Right ventricle myocardium inferior (tissue), 1 donor: ENCODE measurements at regions not wholly inside any gene's neighbourhood (a gene's known extent, or its start where the extent isn't known, plus 50 kb on each side); places are given as distances from the start of the nearest gene placed in this dataset.
"Not testable (repeated sequence)": the region's sequence is repeated elsewhere in the genome, so short reads cannot be mapped to it uniquely, and the experiment has no call there.

Source experiments
- ATAC-seq: fragments of 200-7000 bp; cut with Tn5 transposase; one replicate; pipeline ENCODE4 v1.9.1; 2020; ENCODE audit warnings: mild to moderate bottlenecking, moderate library complexity
- DNase-seq: peaks from one replicate; pipeline ENCODE4 v3.0.0; 2021; ENCODE audit errors: missing footprints
- intact Hi-C: fragments of 100-400 bp; cut with DNase I; formaldehyde crosslinking; loops from one replicate; pipeline ENCODE4 v1.11.0; 2022
- donor health status: DM: no; HTN: yes; CAD: no; lungs with severe emphysema.

- ATAC-seq: no peak
- DNase-seq: no peak
- intact Hi-C loops: no loop called here
Observed at GRCh38 chr7:24108906-24109376, 175.0 kb upstream of the NPY start.

GRCh38 chr7:24110056-24110455 lies 173.9 kb upstream of the NPY start:
- no peak for DNase-seq
- ATAC-seq: no peak
- intact Hi-C loops: no loop called here

- intact Hi-C loops: no loop called here
- ATAC-seq: no peak
Observed at GRCh38 chr7:24113506-24113905, 170.5 kb upstream of the NPY start.

GRCh38 chr7:24115661-24116060 lies 168.3 kb upstream of the NPY start:
- ATAC-seq (no peak), DNase-seq (no peak)
- intact Hi-C loops: no loop called here

More at GRCh38 chr7:24113506-24113905, 170.5 kb upstream of the NPY start:
- no peak for DNase-seq

GRCh38 chr7:24117903-24118499 lies 166.0 kb upstream of the NPY start:
- DNase-seq, ATAC-seq, intact Hi-C loops: not testable (repeated sequence)

GRCh38 chr7:24119852-24120251 lies 164.1 kb upstream of the NPY start:
- DNase-seq: no peak
- intact Hi-C loops: no loop called here
- no peak for ATAC-seq

GRCh38 chr7:24123076-24123475 lies 160.9 kb upstream of the NPY start:
- intact Hi-C loops: no loop called here
- DNase-seq: no peak
- no peak for ATAC-seq

- DNase-seq: no peak
- intact Hi-C loops: no loop called here
- no peak for ATAC-seq
Observed at GRCh38 chr7:24125765-24126164, 158.2 kb upstream of the NPY start.

GRCh38 chr7:24127930-24128329 lies 156.1 kb upstream of the NPY start:
- ATAC-seq (no peak), DNase-seq (no peak)
- intact Hi-C loops: no loop called here

GRCh38 chr7:24129597-24129996 lies 154.4 kb upstream of the NPY start:
- intact Hi-C loops: no loop called here
- no peak for ATAC-seq
- DNase-seq: no peak

- DNase-seq (no peak), ATAC-seq (no peak)
- intact Hi-C loops: no loop called here
Observed at GRCh38 chr7:24130631-24131030, 153.4 kb upstream of the NPY start.

- no peak for DNase-seq
- intact Hi-C loops: no loop called here
- ATAC-seq: no peak
Observed at GRCh38 chr7:24133691-24134090, 150.3 kb upstream of the NPY start.

- ATAC-seq (no peak), DNase-seq (no peak)
- intact Hi-C loops: no loop called here
Observed at GRCh38 chr7:24134535-24134934, 149.5 kb upstream of the NPY start.

GRCh38 chr7:24135003-24135817 lies 148.8 kb upstream of the NPY start:
- DNase-seq: no peak
- no peak for ATAC-seq
- intact Hi-C loops: no loop called here

- intact Hi-C loops: no loop called here
- ATAC-seq (no peak), DNase-seq (no peak)
Observed at GRCh38 chr7:24137338-24137737, 146.7 kb upstream of the NPY start.

GRCh38 chr7:24138343-24138742 lies 145.6 kb upstream of the NPY start:
- ATAC-seq (no peak), DNase-seq (no peak)
- intact Hi-C loops: no loop called here

GRCh38 chr7:24140001-24140400 lies 144.0 kb upstream of the NPY start:
- DNase-seq (no peak), ATAC-seq (no peak)
- intact Hi-C loops: no loop called here

- DNase-seq (no peak), ATAC-seq (no peak)
- intact Hi-C loops: no loop called here
Observed at GRCh38 chr7:24141874-24142509, 142.0 kb upstream of the NPY start.

GRCh38 chr7:24143547-24143946 lies 140.4 kb upstream of the NPY start:
- intact Hi-C loops: no loop called here
- no peak for ATAC-seq

GRCh38 chr7:24151944-24152343 lies 132.0 kb upstream of the NPY start:
- no peak for DNase-seq
- no peak for ATAC-seq
- intact Hi-C loops: no loop called here

More at GRCh38 chr7:24143547-24143946, 140.4 kb upstream of the NPY start:
- DNase-seq: no peak
